ENCODE measurements at regions not wholly inside any gene's neighbourhood (a gene's known extent, or its start where the extent isn't known, plus 50 kb on each side); places are given as distances from the start of the nearest gene placed in this dataset.

DNA sequence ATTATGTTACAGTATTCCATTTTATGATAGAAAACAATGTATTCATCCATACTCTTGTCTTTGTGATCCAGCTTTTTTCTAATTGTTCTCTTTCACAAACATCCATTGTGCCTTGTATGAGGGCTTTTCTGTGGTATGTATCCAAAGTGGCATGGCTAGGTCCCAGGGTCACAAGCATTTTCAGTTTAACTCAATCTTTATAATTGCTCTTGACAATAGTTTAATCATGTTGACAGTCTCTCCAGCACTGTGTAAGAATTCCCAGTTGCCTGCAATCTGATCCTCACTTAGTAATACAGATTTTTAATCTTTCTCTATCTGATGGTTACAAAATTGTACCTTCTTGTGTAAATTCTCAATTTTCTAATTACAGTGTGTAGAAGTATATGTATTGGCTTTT is 533.4 kb downstream of the NEBL start:
- ATAC-seq (ENCODE audit: insufficient read depth, low FRiP score) (no peak), DNase-seq (no peak)
- H3K27me3 ChIP-seq (ENCODE audit: control insufficient read depth in 3 of 3, insufficient read depth in 3 of 3, low read length in 2 of 3), result no peaks in the 10 kb centered on the region
- no peaks in the 10 kb centered on the region for H3K4me1 ChIP-seq (ENCODE audit: control insufficient read depth in 5 of 5, insufficient read depth in 5 of 5, low read length in 5 of 5)
- no peak overlapping the region for H3K4me3 ChIP-seq
- H3K9ac ChIP-seq (ENCODE audit: insufficient read depth in 1 of 2, low read length in 2 of 2), result no peak overlapping the region
- H3K9me3 ChIP-seq (ENCODE audit: control insufficient read depth in 4 of 4, insufficient read depth in 3 of 4, low read length in 3 of 4), result peaks cover 0 to 3% (median 0%) of the 10 kb centered on the region in 4 donors
- no peaks in the 10 kb centered on the region for H3K36me3 ChIP-seq (ENCODE audit: control insufficient read depth in 4 of 4, insufficient read depth in 4 of 4, low read length in 4 of 4)
- TF ChIP-seq, protein P1, sequence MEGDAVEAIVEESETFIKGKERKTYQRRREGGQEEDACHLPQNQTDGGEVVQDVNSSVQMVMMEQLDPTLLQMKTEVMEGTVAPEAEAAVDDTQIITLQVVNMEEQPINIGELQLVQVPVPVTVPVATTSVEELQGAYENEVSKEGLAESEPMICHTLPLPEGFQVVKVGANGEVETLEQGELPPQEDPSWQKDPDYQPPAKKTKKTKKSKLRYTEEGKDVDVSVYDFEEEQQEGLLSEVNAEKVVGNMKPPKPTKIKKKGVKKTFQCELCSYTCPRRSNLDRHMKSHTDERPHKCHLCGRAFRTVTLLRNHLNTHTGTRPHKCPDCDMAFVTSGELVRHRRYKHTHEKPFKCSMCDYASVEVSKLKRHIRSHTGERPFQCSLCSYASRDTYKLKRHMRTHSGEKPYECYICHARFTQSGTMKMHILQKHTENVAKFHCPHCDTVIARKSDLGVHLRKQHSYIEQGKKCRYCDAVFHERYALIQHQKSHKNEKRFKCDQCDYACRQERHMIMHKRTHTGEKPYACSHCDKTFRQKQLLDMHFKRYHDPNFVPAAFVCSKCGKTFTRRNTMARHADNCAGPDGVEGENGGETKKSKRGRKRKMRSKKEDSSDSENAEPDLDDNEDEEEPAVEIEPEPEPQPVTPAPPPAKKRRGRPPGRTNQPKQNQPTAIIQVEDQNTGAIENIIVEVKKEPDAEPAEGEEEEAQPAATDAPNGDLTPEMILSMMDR (IDR thresholded peaks at IDR 0.05; ENCODE audit: control extremely low read depth, extremely low read depth), result no peak
- H3K27ac ChIP-seq (ENCODE audit: low read depth in 1 of 2, low read length in 1 of 2), result no peak overlapping the region

DNA sequence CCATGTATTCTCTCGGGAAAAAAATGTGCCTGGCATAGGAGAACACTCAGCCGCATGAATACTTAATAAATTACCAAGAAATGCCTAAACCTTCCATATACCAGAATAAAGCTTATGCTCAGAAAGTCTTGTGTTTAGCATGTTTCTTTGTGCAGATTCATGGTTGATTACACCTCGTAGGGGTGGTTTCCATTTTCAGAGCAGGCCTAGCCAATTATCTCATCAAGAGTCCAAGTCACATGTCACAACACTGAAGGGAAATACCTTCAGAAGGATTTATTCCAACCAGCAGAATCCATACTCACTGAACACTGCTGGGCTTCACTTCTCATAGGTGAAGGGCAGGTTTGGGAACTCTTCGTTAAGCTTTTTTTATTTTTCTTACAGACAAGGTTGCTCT is 539.7 kb downstream of the PLXDC2 start:
- Histone ChIP-seq H3K9ac (ENCODE audit: insufficient read depth in 1 of 2, low read length in 2 of 2) (no peak overlapping the region), H3K4me1 (ENCODE audit: control insufficient read depth in 5 of 5, insufficient read depth in 5 of 5, low read length in 5 of 5) (no peaks in the 10 kb centered on the region), H3K36me3 (ENCODE audit: control insufficient read depth in 4 of 4, insufficient read depth in 4 of 4, low read length in 4 of 4) (no peaks in the 10 kb centered on the region), H3K27ac (ENCODE audit: low read depth in 1 of 2, low read length in 1 of 2) (no peak overlapping the region), H3K27me3 (ENCODE audit: control insufficient read depth in 3 of 3, insufficient read depth in 3 of 3, low read length in 2 of 3) (no peaks in the 10 kb centered on the region), H3K4me3 (no peak overlapping the region), H3K9me3 (ENCODE audit: control insufficient read depth in 4 of 4, insufficient read depth in 3 of 4, low read length in 3 of 4) (no peaks in the 10 kb centered on the region)
- whole genome bisulfite sequencing, 2 donors, result 68 to 69% methylated on average over 4 of the region's 4 CpGs
- TF ChIP-seq, protein P1 (IDR thresholded peaks at IDR 0.05; ENCODE audit: control extremely low read depth, extremely low read depth), result no peak
- ATAC-seq (ENCODE audit: insufficient read depth, low FRiP score), result no peak
- DNase-seq, result no peak

DNA sequence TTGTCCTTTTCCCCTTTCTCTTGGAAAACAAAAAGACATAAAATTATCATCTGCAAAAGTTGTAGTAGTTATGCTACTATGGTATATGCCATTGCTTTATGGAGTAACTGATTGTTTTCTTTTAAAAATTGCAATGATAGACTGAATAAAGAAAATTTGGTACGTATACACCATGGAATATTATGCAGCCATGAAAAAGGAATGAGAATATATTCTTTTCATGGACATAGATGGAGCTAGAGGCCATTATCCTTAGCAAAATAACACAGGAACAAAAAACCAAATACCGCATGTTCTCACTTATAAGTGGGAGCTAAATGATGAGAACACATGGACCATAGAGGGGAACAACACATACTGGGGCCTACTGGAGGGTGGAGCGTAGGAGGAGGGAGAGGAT is 538.8 kb downstream of the PLXDC2 start:
- Histone ChIP-seq H3K4me1 (ENCODE audit: control insufficient read depth in 5 of 5, insufficient read depth in 5 of 5, low read length in 5 of 5) (no peaks in the 10 kb centered on the region), H3K9ac (ENCODE audit: insufficient read depth in 1 of 2, low read length in 2 of 2) (no peak overlapping the region), H3K9me3 (ENCODE audit: control insufficient read depth in 4 of 4, insufficient read depth in 3 of 4, low read length in 3 of 4) (no peaks in the 10 kb centered on the region), H3K27ac (ENCODE audit: low read depth in 1 of 2, low read length in 1 of 2) (no peak overlapping the region), H3K4me3 (no peak overlapping the region), H3K36me3 (ENCODE audit: control insufficient read depth in 4 of 4, insufficient read depth in 4 of 4, low read length in 4 of 4) (no peaks in the 10 kb centered on the region), H3K27me3 (ENCODE audit: control insufficient read depth in 3 of 3, insufficient read depth in 3 of 3, low read length in 2 of 3) (no peaks in the 10 kb centered on the region)
- DNase-seq, result no peak
- TF ChIP-seq, protein P1 (IDR thresholded peaks at IDR 0.05; ENCODE audit: control extremely low read depth, extremely low read depth), result no peak
- no peak for ATAC-seq (ENCODE audit: insufficient read depth, low FRiP score)
- 63 to 76% methylated on average over 3 of the region's 3 CpGs for WGBS, 2 donors

DNA sequence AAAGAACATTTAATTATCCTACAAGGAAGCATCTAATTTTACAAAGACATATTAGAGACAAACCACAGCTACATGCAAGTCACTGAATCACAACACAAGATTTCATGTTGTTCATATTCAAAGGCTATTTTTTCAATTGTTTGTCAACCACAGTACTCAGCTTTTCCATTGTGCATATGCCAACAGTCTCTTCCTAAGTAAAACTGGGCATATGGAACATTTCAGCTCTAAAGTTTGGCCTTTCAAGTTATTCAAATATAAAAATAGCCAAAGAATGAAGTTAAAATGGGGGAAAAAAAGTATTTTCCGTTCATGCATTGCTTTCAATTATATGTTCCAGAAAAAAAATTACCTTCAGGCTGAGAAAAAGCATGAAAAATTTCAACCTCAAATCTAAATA is 537.9 kb downstream of the PLXDC2 start:
- Histone ChIP-seq H3K9ac (ENCODE audit: insufficient read depth in 1 of 2, low read length in 2 of 2) (no peak overlapping the region), H3K36me3 (ENCODE audit: control insufficient read depth in 4 of 4, insufficient read depth in 4 of 4, low read length in 4 of 4) (no peaks in the 10 kb centered on the region), H3K4me3 (no peak overlapping the region), H3K9me3 (ENCODE audit: control insufficient read depth in 4 of 4, insufficient read depth in 3 of 4, low read length in 3 of 4) (no peaks in the 10 kb centered on the region), H3K27ac (ENCODE audit: low read depth in 1 of 2, low read length in 1 of 2) (no peak overlapping the region), H3K27me3 (ENCODE audit: control insufficient read depth in 3 of 3, insufficient read depth in 3 of 3, low read length in 2 of 3) (no peaks in the 10 kb centered on the region), H3K4me1 (ENCODE audit: control insufficient read depth in 5 of 5, insufficient read depth in 5 of 5, low read length in 5 of 5) (no peaks in the 10 kb centered on the region)
- peak in 2 of 3 donors; percentile 61 to 86 for DNase-seq
- ATAC-seq (ENCODE audit: insufficient read depth, low FRiP score), result no peak
- TF ChIP-seq, protein P1 (IDR thresholded peaks at IDR 0.05; ENCODE audit: control extremely low read depth, extremely low read depth), result no peak
- 74 to 93% methylated on average over 1 of the region's 1 CpG for WGBS, 2 donors
